ENCODE measurements at regions not wholly inside any gene's neighbourhood (a gene's known extent, or its start where the extent isn't known, plus 50 kb on each side); places are given as distances from the start of the nearest gene placed in this dataset.

DNA sequence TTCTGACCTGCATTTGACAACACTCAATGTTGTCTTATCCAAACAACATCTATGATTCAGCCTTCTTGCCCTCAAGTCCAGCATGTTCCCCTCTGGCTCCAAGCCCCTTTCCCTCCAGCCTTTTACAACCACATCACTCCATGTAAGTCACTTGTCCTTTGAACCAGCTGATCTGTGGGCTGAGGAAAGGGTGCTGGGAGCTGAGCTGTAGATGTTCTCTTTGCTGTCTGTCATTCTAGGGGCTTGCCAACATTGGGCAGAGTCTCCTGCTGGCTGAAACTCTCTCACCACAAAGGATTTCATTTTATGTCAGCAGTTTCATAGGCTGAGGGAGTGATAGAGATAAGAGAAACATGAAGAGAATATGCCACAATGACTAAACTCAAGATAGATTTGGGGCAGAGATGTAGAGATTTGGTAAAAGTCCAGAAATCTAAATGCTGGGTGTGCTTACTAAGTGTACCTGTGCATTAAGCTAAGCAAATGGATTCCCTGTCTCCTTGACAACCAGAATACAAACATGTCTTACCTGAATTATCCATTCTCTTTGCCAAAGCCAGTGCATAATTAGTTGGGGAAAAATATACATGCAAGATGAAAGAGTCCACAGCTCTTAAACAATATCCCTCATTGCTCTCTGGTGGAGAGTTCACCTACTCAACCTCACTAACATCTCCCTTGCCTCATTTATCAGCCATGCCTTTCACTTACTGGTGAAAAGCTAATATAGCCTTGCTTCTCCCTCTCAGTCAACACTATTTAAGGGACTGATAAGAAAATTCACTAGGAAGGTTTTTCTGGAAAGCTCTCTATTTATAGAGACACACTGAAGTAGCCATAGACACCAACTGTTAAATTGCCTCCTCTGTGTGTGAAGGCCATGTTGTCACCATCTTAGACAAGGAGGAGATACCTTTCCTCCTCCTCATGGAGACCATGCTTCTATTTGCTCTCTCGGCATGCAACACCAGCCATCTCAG lies 175.5 kb upstream of the SERP2 start:
- CTCF ChIA-PET: interaction anchor here (1.2 kb wide), 1 partner anchor 61 kb away, joined by 3 read pairs; no protein-coding TSS in a partner anchor
- DNase-seq (peak; percentile 65), ATAC-seq (peak; percentile 91)
- intact Hi-C loops (cut with DNase I, micrococcal nuclease): loop anchor here (1.0 to 10.0 kb wide), 11 partner anchors 39 to 1701 kb away; partner anchors contain the start of genes SERP2 (in 1 of the 2) and TSC22D1 (in 1 of the 2)
- Mint-ChIP-seq H3K36me3 (ENCODE audit: low read depth) (no peaks in the 10 kb centered on the region), H3K27me3 (peaks cover 28% of the 10 kb centered on the region), H3K4me3 (no peak overlapping the region), H3K9me3 (ENCODE audit: low read depth) (no peaks in the 10 kb centered on the region), H3K27ac (no peak overlapping the region), H3K4me1 (peaks cover 40% of the 10 kb centered on the region)
- POLR2A ChIA-PET: interaction anchor here (0.6 kb wide), 1 partner anchor 171 kb away, joined by 3 read pairs; no protein-coding TSS in a partner anchor

DNA sequence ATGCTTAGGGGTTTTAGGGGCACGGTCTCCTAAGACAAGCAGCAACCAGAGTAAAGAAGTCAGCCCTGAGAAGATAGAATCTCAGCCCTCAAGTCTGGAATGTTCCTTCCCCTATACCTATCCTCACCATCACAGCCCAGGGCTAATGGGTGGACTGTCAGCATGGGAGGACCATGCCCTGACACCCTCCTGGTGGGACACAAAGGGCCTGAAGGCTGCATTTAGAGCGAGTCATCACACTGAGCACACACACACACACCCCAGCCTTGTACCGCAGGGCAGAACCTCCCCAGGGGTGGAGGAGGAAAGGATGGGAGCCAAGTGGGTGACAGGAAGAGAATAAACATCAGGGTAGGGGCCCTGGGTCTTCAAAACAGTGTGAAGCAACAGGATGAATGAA lies 174.8 kb upstream of the SERP2 start:
- intact Hi-C loops (cut with DNase I, micrococcal nuclease): loop anchor here (1.0 to 10.0 kb wide), 10 partner anchors 38 to 1702 kb away; partner anchors contain the start of genes SERP2 (in 1 of the 2) and TSC22D1 (in 1 of the 2)
- ChIA-PET POLR2A (no interaction called here), CTCF (interaction anchor here (1.2 kb wide), 1 partner anchor 60 kb away, joined by 3 read pairs; no protein-coding TSS in a partner anchor)
- Mint-ChIP-seq H3K9me3 (ENCODE audit: low read depth) (no peaks in the 10 kb centered on the region), H3K27me3 (peaks cover 29% of the 10 kb centered on the region), H3K36me3 (ENCODE audit: low read depth) (no peaks in the 10 kb centered on the region), H3K27ac (no peak overlapping the region), H3K4me1 (peaks cover 40% of the 10 kb centered on the region), H3K4me3 (no peak overlapping the region)
- DNase-seq (no peak), ATAC-seq (no peak)

DNA sequence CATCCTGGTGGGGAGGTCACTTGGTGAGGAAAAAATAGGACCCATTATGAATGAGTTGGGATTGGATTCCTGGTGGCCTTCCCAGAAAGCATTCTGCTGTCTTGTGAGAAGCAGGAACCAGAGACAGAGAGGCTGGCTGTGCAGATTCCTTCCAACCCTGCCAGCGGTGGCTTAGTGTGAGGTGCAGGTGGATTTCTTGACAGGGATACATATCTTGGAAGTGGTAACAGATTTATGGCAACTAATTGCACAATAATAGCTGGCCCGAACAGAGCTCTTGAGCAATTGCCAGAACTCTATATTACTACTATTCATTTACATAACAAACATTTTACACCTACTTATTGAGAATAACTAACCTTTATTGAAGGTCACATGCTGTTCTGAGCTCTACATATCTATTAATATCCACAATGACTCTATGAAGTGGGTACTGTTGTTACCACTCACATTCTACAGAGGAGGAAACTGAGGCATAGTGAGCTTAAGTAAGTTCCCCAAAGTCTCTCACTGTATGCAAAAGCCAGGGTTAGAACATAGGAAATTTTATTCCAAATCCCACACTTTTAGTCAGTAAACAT lies 173.9 kb upstream of the SERP2 start:
- Mint-ChIP-seq H3K36me3 (ENCODE audit: low read depth) (no peaks in the 10 kb centered on the region), H3K27me3 (peaks cover 34% of the 10 kb centered on the region), H3K4me1 (peaks cover 39% of the 10 kb centered on the region), H3K9me3 (ENCODE audit: low read depth) (no peaks in the 10 kb centered on the region), H3K27ac (no peak overlapping the region), H3K4me3 (no peak overlapping the region)
- intact Hi-C loops (cut with DNase I, micrococcal nuclease): loop anchor here (5.0 to 10.0 kb wide), 6 partner anchors 57 to 1702 kb away; partner anchors contain the start of genes SERP2 (in 1 of the 2) and TSC22D1 (in 1 of the 2)
- ChIA-PET POLR2A (no interaction called here), CTCF (interaction anchor here (0.9 kb wide), 1 partner anchor 236 kb away, joined by 4 read pairs; no protein-coding TSS in a partner anchor)
- DNase-seq (no peak), ATAC-seq (no peak)

DNA sequence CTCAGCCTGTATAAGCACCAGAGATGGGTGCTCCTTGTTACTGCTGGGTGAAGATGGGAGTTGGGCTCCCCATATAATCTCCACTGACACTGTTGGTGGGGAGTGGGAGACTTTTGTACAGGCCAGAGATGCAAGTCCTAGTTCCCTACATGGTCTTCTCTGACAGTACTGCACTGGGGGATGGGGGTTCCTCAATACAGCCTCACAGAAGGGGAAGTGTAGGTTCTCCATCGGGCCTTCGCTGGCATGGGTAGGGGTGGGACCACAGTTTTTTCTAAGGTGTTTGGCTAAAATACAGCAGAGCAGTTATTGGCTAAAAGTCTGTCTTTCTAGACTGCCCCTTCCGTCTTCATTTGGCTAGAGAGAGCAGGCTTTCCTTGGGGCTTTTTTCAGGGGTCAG lies 167.2 kb upstream of the SERP2 start:
- Mint-ChIP-seq H3K4me3 (no peak overlapping the region), H3K27ac (no peak overlapping the region), H3K4me1 (no peaks in the 10 kb centered on the region), H3K9me3 (ENCODE audit: low read depth) (peaks cover 3% of the 10 kb centered on the region), H3K27me3 (peaks cover 24% of the 10 kb centered on the region), H3K36me3 (ENCODE audit: low read depth) (no peaks in the 10 kb centered on the region)
- ChIA-PET CTCF (interaction anchor here (0.6 kb wide), 1 partner anchor 216 kb away, joined by 3 read pairs; no protein-coding TSS in a partner anchor), POLR2A (no interaction called here)
- intact Hi-C loops (cut with DNase I, micrococcal nuclease): no loop called here
- no peak for ATAC-seq
- no peak for DNase-seq

DNA sequence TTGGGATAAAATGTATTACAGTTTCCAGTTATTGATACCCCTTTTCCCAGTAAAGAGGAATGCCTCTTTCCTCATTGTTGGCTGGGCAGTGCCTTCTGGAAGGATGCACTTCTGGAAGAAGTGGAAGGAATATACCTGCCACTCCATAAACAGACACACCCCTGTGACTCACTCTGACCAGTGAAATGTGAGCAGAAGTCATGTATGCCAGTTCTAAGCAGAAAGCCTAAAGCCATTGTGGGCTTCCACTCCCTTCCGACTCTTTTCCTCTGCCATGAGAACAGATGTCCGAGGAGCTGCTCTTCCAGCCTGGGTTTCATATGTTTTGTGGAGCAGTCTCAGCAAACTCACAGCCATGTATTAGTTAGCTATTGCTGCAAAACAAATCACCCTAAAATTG lies 166.1 kb upstream of the SERP2 start:
- Mint-ChIP-seq H3K4me3 (no peak overlapping the region), H3K9me3 (ENCODE audit: low read depth) (peaks cover 3% of the 10 kb centered on the region), H3K36me3 (ENCODE audit: low read depth) (no peaks in the 10 kb centered on the region), H3K27ac (no peak overlapping the region), H3K27me3 (peaks cover 24% of the 10 kb centered on the region), H3K4me1 (no peaks in the 10 kb centered on the region)
- no peak for ATAC-seq
- DNase-seq: no peak
- ChIA-PET POLR2A (no interaction called here), CTCF (interaction anchor here (1.3 kb wide), 1 partner anchor 17 kb away, joined by 3 read pairs; no protein-coding TSS in a partner anchor)
- intact Hi-C loops (cut with DNase I, micrococcal nuclease): no loop called here

DNA sequence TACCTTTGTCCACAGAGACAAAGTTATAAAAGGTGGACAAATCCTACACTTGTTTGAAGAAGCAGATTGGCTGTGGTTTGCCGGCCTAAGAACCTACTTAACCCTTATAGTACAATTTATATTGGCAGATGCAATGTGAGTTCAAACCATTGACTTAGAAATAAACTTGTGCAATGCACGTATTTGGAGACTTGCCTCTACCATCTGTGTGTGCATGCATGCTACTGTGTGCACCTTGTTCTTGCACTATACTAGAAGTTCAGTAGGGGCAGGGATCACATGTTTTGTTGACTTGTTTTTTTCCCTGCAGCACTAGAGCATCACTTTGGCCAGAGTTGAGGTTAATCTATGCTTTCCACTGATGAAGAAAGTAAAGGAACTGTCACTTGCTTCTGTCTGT lies 163.1 kb upstream of the SERP2 start:
- H3K4me1 Mint-ChIP-seq: no peaks in the 10 kb centered on the region
- H3K27me3 Mint-ChIP-seq: peaks cover 20% of the 10 kb centered on the region
- peaks cover 3% of the 10 kb centered on the region for H3K9me3 Mint-ChIP-seq (ENCODE audit: low read depth)
- POLR2A ChIA-PET: no interaction called here
- H3K4me3 Mint-ChIP-seq: no peak overlapping the region
- H3K27ac Mint-ChIP-seq: no peak overlapping the region
- intact Hi-C loops (cut with DNase I, micrococcal nuclease): no loop called here
- DNase-seq (no peak), ATAC-seq (no peak)
- no peaks in the 10 kb centered on the region for H3K36me3 Mint-ChIP-seq (ENCODE audit: low read depth)
- CTCF ChIA-PET: no interaction called here

DNA sequence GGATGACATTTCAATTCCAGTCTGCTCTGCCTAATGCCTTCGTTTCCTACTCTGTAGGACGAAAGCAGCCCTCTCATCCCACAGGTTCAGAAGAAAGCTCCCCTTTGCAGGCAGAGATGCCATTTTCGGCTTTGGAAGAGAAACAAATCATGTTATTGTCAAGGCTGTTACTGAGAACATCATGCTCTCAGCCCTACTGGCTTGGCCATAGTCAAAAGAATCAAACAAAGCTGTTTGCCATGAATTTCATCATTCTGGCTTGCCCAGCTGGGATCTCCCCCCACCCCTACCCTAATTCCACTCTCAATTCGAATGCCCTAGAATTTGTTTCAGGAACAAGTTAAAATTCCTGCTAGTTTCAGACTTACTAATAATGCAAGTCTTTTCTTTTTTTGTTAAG lies 162.3 kb upstream of the SERP2 start:
- Mint-ChIP-seq H3K27me3 (peaks cover 17% of the 10 kb centered on the region), H3K27ac (no peak overlapping the region), H3K9me3 (ENCODE audit: low read depth) (no peaks in the 10 kb centered on the region), H3K36me3 (ENCODE audit: low read depth) (no peaks in the 10 kb centered on the region), H3K4me3 (no peak overlapping the region), H3K4me1 (no peaks in the 10 kb centered on the region)
- intact Hi-C loops (cut with DNase I, micrococcal nuclease): no loop called here
- ChIA-PET CTCF (no interaction called here), POLR2A (no interaction called here)
- ATAC-seq: no peak
- DNase-seq: no peak

DNA sequence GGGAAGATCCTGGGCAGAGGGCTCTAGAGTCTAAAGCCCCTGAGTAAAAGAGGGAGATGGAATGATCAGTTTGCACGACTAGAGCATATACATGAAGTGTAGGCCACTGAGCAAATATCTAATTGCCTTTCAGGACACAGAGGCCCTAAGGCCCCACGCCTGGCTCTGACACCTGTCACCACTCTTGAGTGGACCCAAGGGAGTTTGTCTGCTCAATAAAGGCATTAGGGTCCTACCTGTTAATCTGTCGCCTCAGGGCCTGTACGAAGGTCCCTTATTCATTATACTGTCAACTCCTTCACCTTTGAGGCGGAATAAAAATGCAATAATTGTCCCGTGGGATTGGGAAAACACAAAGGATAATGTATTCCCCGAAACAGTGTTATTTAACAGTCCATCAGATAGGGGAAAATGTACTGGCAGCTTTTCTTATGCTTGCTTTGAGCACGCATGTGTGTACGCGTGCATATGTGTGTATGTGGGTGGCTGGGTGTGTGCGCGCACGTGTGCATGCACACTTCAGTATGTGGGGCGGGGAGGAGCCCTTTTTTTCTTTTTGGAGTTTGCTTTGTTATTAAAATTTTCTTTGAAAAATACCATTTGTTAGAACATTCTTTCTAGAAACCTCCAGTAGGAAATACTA lies 161.8 kb upstream of the SERP2 start:
- Mint-ChIP-seq H3K36me3 (ENCODE audit: low read depth) (no peaks in the 10 kb centered on the region), H3K27me3 (peaks cover 17% of the 10 kb centered on the region), H3K4me3 (no peak overlapping the region), H3K9me3 (ENCODE audit: low read depth) (no peaks in the 10 kb centered on the region), H3K4me1 (no peaks in the 10 kb centered on the region), H3K27ac (no peak overlapping the region)
- intact Hi-C loops (cut with DNase I, micrococcal nuclease): no loop called here
- no peak for DNase-seq
- ATAC-seq: no peak
- ChIA-PET CTCF (no interaction called here), POLR2A (no interaction called here)

DNA sequence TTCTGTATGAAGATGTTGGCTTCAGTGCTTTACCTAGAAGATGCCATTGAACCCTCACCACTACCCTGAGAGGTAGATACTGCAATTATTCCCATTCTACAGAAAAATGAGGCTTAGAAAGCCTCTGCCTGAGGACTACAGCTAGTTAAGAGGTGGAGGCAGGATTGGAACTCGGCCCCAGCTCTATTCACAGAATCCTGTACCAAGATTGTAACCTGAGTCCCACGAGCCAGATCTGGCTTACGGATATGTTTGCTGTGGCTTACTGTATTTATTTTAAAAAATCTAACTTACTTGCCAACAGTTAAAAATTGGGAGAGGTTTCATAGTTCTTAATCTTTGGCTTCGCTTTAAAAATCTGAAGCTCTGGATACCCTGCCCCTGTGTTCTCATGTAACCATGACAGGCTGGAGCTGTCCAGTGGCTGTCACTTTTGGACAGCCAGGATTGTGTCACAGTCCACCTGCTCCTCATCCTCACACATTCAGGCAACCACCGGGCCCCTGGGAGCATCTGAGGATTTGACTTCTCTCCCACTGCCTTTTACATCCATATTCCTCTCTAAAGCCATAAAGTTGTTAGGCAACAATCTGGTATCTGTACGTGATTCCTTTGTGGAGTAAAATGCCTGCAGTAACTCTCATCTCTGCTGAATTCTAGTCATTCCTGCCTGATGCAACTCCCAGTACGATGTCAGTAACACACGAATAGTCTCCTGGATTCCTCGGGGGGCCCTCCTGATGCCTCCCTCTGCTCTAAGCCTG lies 160.8 kb upstream of the SERP2 start:
- Mint-ChIP-seq H3K27ac (no peak overlapping the region), H3K9me3 (ENCODE audit: low read depth) (no peaks in the 10 kb centered on the region), H3K27me3 (peaks cover 14% of the 10 kb centered on the region), H3K4me3 (no peak overlapping the region), H3K4me1 (no peaks in the 10 kb centered on the region), H3K36me3 (ENCODE audit: low read depth) (no peaks in the 10 kb centered on the region)
- intact Hi-C loops (cut with DNase I, micrococcal nuclease): no loop called here
- ATAC-seq: no peak
- CTCF ChIA-PET: no interaction called here
- DNase-seq: no peak
- POLR2A ChIA-PET: no interaction called here

DNA sequence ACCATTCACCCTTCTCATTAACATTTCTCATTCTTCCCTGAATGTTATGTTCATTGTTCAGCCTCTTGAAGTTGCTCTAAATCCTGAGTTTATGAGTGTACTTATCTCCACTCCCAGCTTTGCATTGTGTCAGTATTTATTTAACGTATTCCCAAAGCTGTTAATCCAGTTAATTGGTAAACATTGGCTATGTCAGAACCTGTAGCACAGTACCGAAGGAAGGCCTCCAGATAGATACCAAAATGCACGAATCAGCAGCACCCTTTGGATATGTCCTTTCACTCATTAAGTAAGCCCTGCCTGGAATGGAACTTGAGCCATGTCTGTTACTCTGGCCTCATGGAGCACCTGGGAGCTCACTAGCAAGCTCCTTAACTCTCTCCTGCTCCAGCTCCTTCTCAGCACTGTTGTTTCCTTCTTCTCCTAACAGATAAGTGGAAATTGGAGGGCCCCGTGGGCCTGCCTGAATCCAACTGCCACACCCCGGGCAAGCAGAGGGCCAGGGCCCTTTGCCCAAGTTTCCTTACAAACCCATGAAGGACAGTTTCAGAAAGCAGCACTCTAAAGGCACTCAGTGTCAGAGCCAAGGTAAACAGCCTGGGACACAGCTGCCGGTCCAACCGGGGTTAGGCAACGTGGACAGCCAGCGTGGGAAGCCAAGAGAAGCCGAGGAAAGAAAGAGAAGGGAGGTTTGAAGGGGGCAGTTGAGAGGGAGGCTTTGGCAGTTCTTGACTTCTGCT lies 155.0 kb upstream of the SERP2 start:
- ChIA-PET POLR2A (no interaction called here), CTCF (interaction anchor here (0.6 kb wide), 1 partner anchor 174 kb away, joined by 5 read pairs; no protein-coding TSS in a partner anchor)
- intact Hi-C loops (cut with DNase I, micrococcal nuclease): no loop called here
- Mint-ChIP-seq H3K4me1 (no peaks in the 10 kb centered on the region), H3K27me3 (peaks cover 2% of the 10 kb centered on the region), H3K4me3 (no peak overlapping the region), H3K36me3 (ENCODE audit: low read depth) (no peaks in the 10 kb centered on the region), H3K27ac (no peak overlapping the region), H3K9me3 (ENCODE audit: low read depth) (no peaks in the 10 kb centered on the region)
- ATAC-seq: no peak
- no peak for DNase-seq

Data from activated CD4-positive, alpha-beta T cell treated with anti-CD3 and anti-CD28 coated beads for 36 hours (primary cell).